Mesendoderm (in vitro differentiated cells): ENCODE measurements at regions not wholly inside any gene's neighbourhood (a gene's known extent, or its start where the extent isn't known, plus 50 kb on each side); places are given as distances from the start of the nearest gene placed in this dataset.

Experiments used
- DNase-seq: peaks from one replicate; pipeline ENCODE4 v3.0.0; 2013
- H2AK5ac ChIP-seq: 2 replicates; pipeline ENCODE4 v1.6.1; 2013; ENCODE audit warnings: low read length, inconsistent platforms
- H2BK120ac ChIP-seq: 2 replicates; pipeline ENCODE4 v1.6.1; 2013; ENCODE audit warnings: low read depth, mild to moderate bottlenecking, low read length, moderate library complexity, mixed read lengths
- H2BK15ac ChIP-seq: replicated peaks from 2 replicates; pipeline ENCODE4 v1.6.1; 2013; ENCODE audit warnings: low read depth, mild to moderate bottlenecking, moderate library complexity
- H2BK5ac ChIP-seq: 2 replicates; pipeline ENCODE4 v1.6.1; 2013; ENCODE audit warnings: low read length, inconsistent platforms
- H3K18ac ChIP-seq: 2 replicates; pipeline ENCODE4 v1.6.1; 2013; ENCODE audit warnings: mild to moderate bottlenecking, low read length, mixed read lengths
- H3K23ac ChIP-seq: one replicate; pipeline ENCODE4 v1.6.1; 2013; ENCODE audit warnings: low read length
- H3K27ac ChIP-seq: 2 replicates; pipeline ENCODE4 v1.5.1; 2013; ENCODE audit warnings: low read depth, mild to moderate bottlenecking, inconsistent platforms, low read length, moderate library complexity
- H3K27me3 ChIP-seq: 2 replicates; pipeline ENCODE4 v1.6.1; 2013; ENCODE audit warnings: low read length, control low read depth, mild to moderate bottlenecking, inconsistent platforms; ENCODE audit not compliant: insufficient read depth, poor library complexity
- H3K36me3 ChIP-seq: 2 replicates; pipeline ENCODE4 v1.6.1; 2013; ENCODE audit warnings: low read length, inconsistent platforms; ENCODE audit not compliant: control insufficient read depth, insufficient read depth
- H3K4ac ChIP-seq: one replicate; pipeline ENCODE4 v1.6.1; 2013; ENCODE audit warnings: low read depth, mild to moderate bottlenecking, low read length, moderate library complexity
- H3K4me1 ChIP-seq: 2 replicates; pipeline ENCODE4 v1.6.1; 2013; ENCODE audit warnings: low read depth, low read length, inconsistent platforms; ENCODE audit not compliant: control insufficient read depth
- H3K4me2 ChIP-seq: 2 replicates; pipeline ENCODE4 v1.6.1; 2013; ENCODE audit warnings: low read length
- H3K4me3 ChIP-seq: 2 replicates; pipeline ENCODE4 v1.5.1; 2013; ENCODE audit warnings: mild to moderate bottlenecking, low read length
- H3K56ac ChIP-seq: one replicate; pipeline ENCODE4 v1.6.1; 2013; ENCODE audit warnings: low read length
- H3K79me1 ChIP-seq: 2 replicates; pipeline ENCODE4 v1.6.1; 2013; ENCODE audit warnings: low read length, inconsistent platforms
- H3K79me2 ChIP-seq: 2 replicates; pipeline ENCODE4 v1.6.1; 2013; ENCODE audit warnings: mild to moderate bottlenecking, low read length; ENCODE audit not compliant: control insufficient read depth, insufficient read depth
- H3K9ac ChIP-seq: 2 replicates; pipeline ENCODE4 v1.6.1; 2013; ENCODE audit warnings: low read length, inconsistent platforms
- H4K5ac ChIP-seq: one replicate; pipeline ENCODE4 v1.6.1; 2013; ENCODE audit warnings: low read length
- H4K8ac ChIP-seq: one replicate; pipeline ENCODE4 v1.6.1; 2013; ENCODE audit warnings: low read depth, mild to moderate bottlenecking, control low read depth, low read length, moderate library complexity
- WGBS: extraction: QIAGEN DNeasy Blood & Tissue Kit; methylation state at CpG from one replicate; pipeline ENCODE4 v1.1.7; 2013; ENCODE audit warnings: low lambda C conversion rate, missing lambda C conversion rate; ENCODE audit not compliant: insufficient coverage; ENCODE audit errors: extremely low coverage; 5-methylcytosine and 5-hydroxymethylcytosine counted together

DNA sequence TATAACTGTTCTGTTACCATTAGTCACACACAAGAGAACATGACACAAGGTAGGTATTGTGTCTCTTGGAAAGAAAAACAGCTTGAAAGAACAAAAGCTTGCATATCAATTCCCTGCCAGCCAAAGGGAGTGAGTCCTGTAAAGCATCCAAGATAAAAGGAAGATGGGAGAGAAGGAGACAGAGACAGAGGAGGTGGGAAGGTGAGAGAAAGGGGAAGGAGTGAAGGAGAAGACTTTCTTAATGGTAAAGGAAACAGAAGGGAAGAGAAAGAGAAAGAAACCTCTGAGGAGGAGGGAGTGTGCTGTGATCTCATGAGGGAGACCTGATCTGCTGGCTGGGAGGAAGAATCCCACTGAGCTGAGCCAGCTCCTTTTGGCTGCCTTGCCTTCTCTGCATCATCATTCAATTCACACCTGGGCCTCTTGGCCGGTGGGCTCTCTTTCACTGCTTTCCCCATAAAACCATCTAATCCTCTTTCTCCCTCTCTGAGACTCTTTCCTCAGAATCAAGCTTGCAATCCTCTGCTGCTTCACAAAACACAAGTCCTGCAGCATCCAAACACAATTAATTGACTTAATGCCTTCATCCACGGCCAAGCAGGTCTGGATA is 271.6 kb downstream of the ABCC12 start:
- no peak overlapping the region for H3K23ac ChIP-seq
- H3K56ac ChIP-seq, result peak overlapping the region; percentile 91
- H3K9ac ChIP-seq, result peak overlapping the region; percentile 68
- no peak overlapping the region for H4K8ac ChIP-seq
- no peaks in the 10 kb centered on the region for H3K79me2 ChIP-seq
- H2BK5ac ChIP-seq, result peak overlapping the region; percentile 95
- H3K79me1 ChIP-seq, result no peaks in the 10 kb centered on the region
- peak overlapping the region; percentile 96 for H3K27ac ChIP-seq
- peak overlapping the region; percentile 96 for H2AK5ac ChIP-seq
- no peaks in the 10 kb centered on the region for H3K27me3 ChIP-seq
- peak overlapping the region; percentile 94 for H3K4ac ChIP-seq
- DNase-seq, result peak; percentile 88
- H2BK120ac ChIP-seq, result peak overlapping the region; percentile 91
- H3K4me1 ChIP-seq, result peaks cover 16% of the 10 kb centered on the region
- H2BK15ac ChIP-seq, result peak overlapping the region; percentile 27
- no peaks in the 10 kb centered on the region for H3K36me3 ChIP-seq
- H3K4me2 ChIP-seq, result no peak overlapping the region
- H4K5ac ChIP-seq, result peak overlapping the region; percentile 47
- no CpG with 5 or more reads among the region's 2 CpGs for WGBS
- H3K18ac ChIP-seq, result peak overlapping the region; percentile 97
- no peak overlapping the region for H3K4me3 ChIP-seq

DNA sequence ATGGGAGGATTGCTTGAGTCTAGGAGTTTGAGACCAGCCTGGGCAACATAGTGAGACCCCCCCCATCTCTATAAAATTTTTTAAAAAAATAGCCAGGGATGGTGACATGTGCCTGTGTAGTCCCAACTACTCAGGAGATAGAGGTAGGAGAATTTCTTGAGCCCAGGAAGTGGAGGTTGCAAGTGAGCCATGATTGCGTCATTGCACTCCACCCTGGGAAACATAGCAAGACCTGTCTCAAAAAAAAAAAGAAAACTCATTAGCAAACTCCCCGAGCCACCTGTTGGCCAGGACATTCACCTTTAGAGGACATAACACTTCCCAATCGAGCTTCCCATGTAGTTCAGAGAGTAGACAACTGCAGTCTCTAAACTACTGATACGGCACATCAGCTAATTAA is 274.2 kb downstream of the ABCC12 start:
- Histone ChIP-seq H2AK5ac (no peak overlapping the region), H3K18ac (no peak overlapping the region), H3K79me1 (no peaks in the 10 kb centered on the region), H2BK120ac (no peak overlapping the region), H3K4ac (peak overlapping the region; percentile 70), H3K27ac (no peak overlapping the region), H2BK5ac (no peak overlapping the region), H3K56ac (no peak overlapping the region), H3K27me3 (no peaks in the 10 kb centered on the region), H4K5ac (no peak overlapping the region), H3K9ac (no peak overlapping the region), H3K4me2 (no peak overlapping the region), H4K8ac (no peak overlapping the region), H3K4me3 (no peak overlapping the region), H2BK15ac (no peak overlapping the region), H3K79me2 (no peaks in the 10 kb centered on the region), H3K23ac (no peak overlapping the region), H3K36me3 (no peaks in the 10 kb centered on the region), H3K4me1 (peaks cover 7% of the 10 kb centered on the region)
- DNase-seq, result no peak
- WGBS, result no CpG with 5 or more reads among the region's 4 CpGs

- Histone ChIP-seq H3K79me2 (no peaks in the 10 kb centered on the region), H2AK5ac (peak overlapping the region; percentile 55), H3K27ac (no peak overlapping the region), H3K4me3 (no peak overlapping the region), H2BK5ac (no peak overlapping the region), H3K4me1 (peaks cover 11% of the 10 kb centered on the region), H3K27me3 (no peaks in the 10 kb centered on the region), H3K56ac (peak overlapping the region; percentile 53), H3K18ac (no peak overlapping the region), H4K5ac (peak overlapping the region; percentile 59), H3K23ac (no peak overlapping the region), H2BK120ac (no peak overlapping the region), H3K9ac (no peak overlapping the region), H3K4me2 (no peak overlapping the region), H4K8ac (no peak overlapping the region), H3K4ac (no peak overlapping the region), H3K79me1 (no peaks in the 10 kb centered on the region), H3K36me3 (no peaks in the 10 kb centered on the region), H2BK15ac (no peak overlapping the region)
- DNase-seq, result no peak
- WGBS, result no CpG with 5 or more reads among the region's 5 CpGs
These were observed 275.1 kb downstream of the ABCC12 start for GRCh38 chr16:47880653-47881052.

DNA sequence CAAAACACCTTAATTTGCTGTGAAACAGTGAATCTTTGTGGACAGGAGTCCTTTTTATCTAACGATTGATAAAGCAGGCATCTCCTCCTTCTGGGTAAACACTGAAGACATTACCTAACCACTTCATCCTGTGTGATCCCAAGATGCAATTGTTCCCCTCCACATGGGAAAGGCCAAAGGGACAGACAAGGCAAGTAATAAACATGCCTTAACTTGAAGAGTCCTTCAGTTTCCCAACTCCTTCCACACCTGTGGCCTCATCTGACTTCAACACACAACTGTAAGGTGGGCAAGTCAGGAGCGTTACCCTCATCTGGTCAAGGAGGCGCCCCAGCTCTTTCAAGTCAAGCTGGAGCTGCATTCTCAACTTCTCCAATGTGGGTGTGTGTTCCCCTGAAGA is 278.6 kb downstream of the ABCC12 start:
- no peak for DNase-seq
- no peak overlapping the region for H3K27ac ChIP-seq
- H3K56ac ChIP-seq, result peak overlapping the region; percentile 49
- no peak overlapping the region for H3K23ac ChIP-seq
- H3K18ac ChIP-seq, result peak overlapping the region; percentile 9
- H4K8ac ChIP-seq, result no peak overlapping the region
- no peaks in the 10 kb centered on the region for H3K36me3 ChIP-seq
- H3K79me2 ChIP-seq, result no peaks in the 10 kb centered on the region
- H3K4me2 ChIP-seq, result no peak overlapping the region
- peak overlapping the region; percentile 75 for H2BK120ac ChIP-seq
- peak overlapping the region; percentile 76 for H2BK5ac ChIP-seq
- no peaks in the 10 kb centered on the region for H3K27me3 ChIP-seq
- H2AK5ac ChIP-seq, result peak overlapping the region; percentile 52
- H3K9ac ChIP-seq, result no peak overlapping the region
- no peak overlapping the region for H3K4ac ChIP-seq
- no CpG with 5 or more reads among the region's 3 CpGs for WGBS
- H4K5ac ChIP-seq, result peak overlapping the region; percentile 7
- peaks cover 17% of the 10 kb centered on the region for H3K4me1 ChIP-seq
- no peak overlapping the region for H2BK15ac ChIP-seq
- H3K79me1 ChIP-seq, result no peaks in the 10 kb centered on the region
- H3K4me3 ChIP-seq, result no peak overlapping the region

GRCh38 chr16:47876511-47876910 is 279.3 kb downstream of the ABCC12 start:
- Histone ChIP-seq H3K56ac (peak overlapping the region; percentile 66), H3K79me2 (no peaks in the 10 kb centered on the region), H3K27ac (no peak overlapping the region), H4K5ac (peak overlapping the region; percentile 68), H3K9ac (peak overlapping the region; percentile 26), H3K4me1 (peaks cover 18% of the 10 kb centered on the region), H3K4ac (peak overlapping the region; percentile 88), H2BK5ac (peak overlapping the region; percentile 95), H2BK120ac (no peak overlapping the region), H2BK15ac (no peak overlapping the region), H3K23ac (no peak overlapping the region), H3K4me2 (no peak overlapping the region), H2AK5ac (peak overlapping the region; percentile 94), H3K79me1 (no peaks in the 10 kb centered on the region), H3K18ac (peak overlapping the region; percentile 33), H3K36me3 (no peaks in the 10 kb centered on the region), H4K8ac (no peak overlapping the region), H3K4me3 (no peak overlapping the region), H3K27me3 (no peaks in the 10 kb centered on the region)
- no peak for DNase-seq
- no CpG with 5 or more reads among the region's 7 CpGs for WGBS

DNA sequence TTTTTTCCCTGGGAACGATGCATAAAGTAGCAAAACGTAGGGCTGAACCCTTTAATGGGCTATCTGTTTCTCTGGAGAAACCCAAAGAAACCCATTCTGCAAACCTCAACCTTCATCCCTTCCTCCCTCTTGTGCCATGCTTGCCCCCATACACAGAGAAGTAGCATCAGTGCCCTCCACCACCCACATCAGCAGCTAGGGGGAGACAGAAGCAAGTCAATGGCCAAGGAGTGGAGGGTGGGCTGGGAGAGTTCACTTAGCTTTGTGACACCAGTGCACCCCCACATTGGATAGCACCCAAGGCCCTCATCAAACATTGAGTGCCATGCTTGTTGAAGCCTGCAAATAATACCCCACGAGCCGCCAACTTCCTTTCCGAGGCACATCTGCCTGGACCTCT is 282.4 kb downstream of the ABCC12 start:
- Histone ChIP-seq H3K23ac (no peak overlapping the region), H2AK5ac (peak overlapping the region; percentile 20), H3K79me1 (no peaks in the 10 kb centered on the region), H3K56ac (peak overlapping the region; percentile 43), H3K36me3 (no peaks in the 10 kb centered on the region), H3K18ac (peak overlapping the region; percentile 31), H4K5ac (no peak overlapping the region), H3K79me2 (no peaks in the 10 kb centered on the region), H2BK15ac (no peak overlapping the region), H4K8ac (no peak overlapping the region), H3K4me2 (no peak overlapping the region), H3K27me3 (no peaks in the 10 kb centered on the region), H3K4me1 (peaks cover 18% of the 10 kb centered on the region), H2BK120ac (no peak overlapping the region), H3K9ac (no peak overlapping the region), H3K27ac (peak overlapping the region; percentile 39), H2BK5ac (peak overlapping the region; percentile 69), H3K4ac (peak overlapping the region; percentile 41), H3K4me3 (no peak overlapping the region)
- WGBS, result no CpG with 5 or more reads among the region's 5 CpGs
- DNase-seq, result no peak
